ENCODE measurements at regions not wholly inside any gene's neighbourhood (a gene's known extent, or its start where the extent isn't known, plus 50 kb on each side); places are given as distances from the start of the nearest gene placed in this dataset.

GRCh38 chr3:25142609-25143355 lies 285.3 kb upstream of the RARB start:
- TF ChIP-seq ZNF221 (tag by site-specific recombination; IDR thresholded peaks at IDR 0.05; ENCODE audit: borderline replicate concordance) = no peak
- TF ChIP-seq CTCF (tag by site-specific recombination; IDR thresholded peaks at IDR 0.05) = no peak
- TF ChIP-seq REST (tag by site-specific recombination; IDR thresholded peaks at IDR 0.05) = no peak
- no peak for TF ChIP-seq SP2 (tag by site-specific recombination; IDR thresholded peaks at IDR 0.05)
- no peak for TF ChIP-seq ZNF785 (tag by site-specific recombination; IDR thresholded peaks at IDR 0.05)

Data from HEK293 (cell line).